Liver (tissue), 8 donors: ENCODE measurements at regions not wholly inside any gene's neighbourhood (a gene's known extent, or its start where the extent isn't known, plus 50 kb on each side); places are given as distances from the start of the nearest gene placed in this dataset.

Experiments used
- DNase-seq: peaks from one replicate; pipeline ENCODE4 v3.0.0-alpha.2; 2017; ENCODE audit warnings: low spot score
- H3K27ac ChIP-seq, 2 donors: one replicate each; pipeline ENCODE4 v1.7.0; 2013; ENCODE audit warnings: inconsistent platforms in 2 of 2, low read length in 2 of 2, control low read depth in 1 of 2, low read depth in 1 of 2, mild to moderate bottlenecking in 1 of 2
- H3K27me3 ChIP-seq, 4 donors: one replicate each; pipeline versions ENCODE4 v1.6.1 to v1.7.0; 2013; ENCODE audit warnings: low read length in 3 of 4, inconsistent platforms in 1 of 4, mild to moderate bottlenecking in 1 of 4, moderate library complexity in 1 of 4; ENCODE audit not compliant: control insufficient read depth in 4 of 4, insufficient read depth in 4 of 4
- H3K36me3 ChIP-seq, 4 donors: one replicate each; pipeline versions ENCODE4 v1.6.1 to v1.7.0; 2013; ENCODE audit warnings: low read length in 3 of 4, mild to moderate bottlenecking in 3 of 4, low read depth in 1 of 4, moderate library complexity in 1 of 4; ENCODE audit not compliant: control insufficient read depth in 4 of 4, insufficient read depth in 3 of 4
- H3K4me1 ChIP-seq, 4 donors: one replicate each; pipeline versions ENCODE4 v1.6.1 to v1.7.0; 2013; ENCODE audit warnings: low read length in 3 of 4, mild to moderate bottlenecking in 3 of 4, moderate library complexity in 1 of 4; ENCODE audit not compliant: control insufficient read depth in 4 of 4, insufficient read depth in 4 of 4
- H3K4me3 ChIP-seq, 3 donors: one replicate each; pipeline versions ENCODE4 v1.6.1 to v1.7.0; 2013; ENCODE audit warnings: low read length in 3 of 3, control low read depth in 1 of 3, low read depth in 1 of 3, mild to moderate bottlenecking in 1 of 3
- H3K9ac ChIP-seq, 2 donors: one replicate each; pipeline ENCODE4 v1.7.0; 2013; ENCODE audit warnings: low read length in 2 of 2, mild to moderate bottlenecking in 2 of 2, moderate library complexity in 2 of 2, control low read depth in 1 of 2, low read depth in 1 of 2
- H3K9me3 ChIP-seq, 4 donors: one replicate each; pipeline versions ENCODE4 v1.6.1 to v1.7.0; 2013; ENCODE audit warnings: low read length in 3 of 4; ENCODE audit not compliant: control insufficient read depth in 4 of 4
- ATF3 ChIP-seq: IDR thresholded peaks from 2 replicates; pipeline ENCODE4 v1.6.1; 2016; ENCODE audit warnings: antibody characterized with exemption
- CTCF ChIP-seq: fragments of 150-350 bp; IDR thresholded peaks from 2 replicates; pipeline ENCODE4 v1.5.1; 2017; ENCODE audit warnings: improper control_type of control experiment, low read depth, low read length; ENCODE audit not compliant: missing input control
- EGR1 ChIP-seq, 2 donors: IDR thresholded peaks; 2 replicates each; pipeline ENCODE4 v1.6.1; 2016 to 2018; ENCODE audit warnings: antibody characterized with exemption in 2 of 2, low read depth in 2 of 2
- FOXA1 ChIP-seq: IDR thresholded peaks from 2 replicates; pipeline ENCODE4 v1.6.1; 2016; ENCODE audit warnings: antibody characterized with exemption
- FOXA2 ChIP-seq: IDR thresholded peaks from 2 replicates; pipeline ENCODE4 v1.6.1; 2016; ENCODE audit warnings: antibody characterized with exemption
- GABPA ChIP-seq, 2 donors: IDR thresholded peaks in 1 of 2; conservative IDR thresholded peaks in 1 of 2; 2 replicates each; pipeline ENCODE4 v1.6.1; 2016; ENCODE audit warnings: antibody characterized with exemption in 2 of 2, mild to moderate bottlenecking in 1 of 2, moderate library complexity in 1 of 2
- HNF4A ChIP-seq, 2 donors: conservative IDR thresholded peaks; 2 replicates each; pipeline ENCODE4 v1.6.1; 2016; ENCODE audit warnings: antibody characterized with exemption in 2 of 2, mild to moderate bottlenecking in 2 of 2
- HNF4G ChIP-seq: IDR thresholded peaks from 2 replicates; pipeline ENCODE4 v1.6.1; 2016; ENCODE audit warnings: antibody characterized with exemption
- JUND ChIP-seq, 2 donors: IDR thresholded peaks; 2 replicates each; pipeline ENCODE4 v1.6.1; 2016; ENCODE audit warnings: antibody characterized with exemption in 2 of 2
- MAX ChIP-seq: IDR thresholded peaks from 2 replicates; pipeline ENCODE4 v1.6.1; 2016; ENCODE audit warnings: antibody characterized with exemption
- NR2F2 ChIP-seq: IDR thresholded peaks from 2 replicates; pipeline ENCODE4 v1.6.1; 2016; ENCODE audit warnings: antibody characterized with exemption
- RAD21 ChIP-seq, 2 donors: IDR thresholded peaks; 2 replicates each; pipeline ENCODE4 v1.6.1; 2016; ENCODE audit warnings: antibody characterized with exemption in 2 of 2, mild to moderate bottlenecking in 2 of 2
- REST ChIP-seq: IDR thresholded peaks from 2 replicates; pipeline ENCODE4 v1.6.1; 2016; ENCODE audit warnings: antibody characterized with exemption, mild to moderate bottlenecking
- RXRA ChIP-seq, 2 donors: IDR thresholded peaks; 2 replicates each; pipeline ENCODE4 v1.6.1; 2017 to 2018; ENCODE audit warnings: antibody characterized with exemption in 2 of 2, mild to moderate bottlenecking in 1 of 2
- SP1 ChIP-seq: IDR thresholded peaks from 2 replicates; pipeline ENCODE4 v1.6.1; 2018; ENCODE audit warnings: antibody characterized with exemption, mild to moderate bottlenecking
- TAF1 ChIP-seq: conservative IDR thresholded peaks from 2 replicates; pipeline ENCODE4 v1.6.1; 2016; ENCODE audit warnings: antibody characterized with exemption, mild to moderate bottlenecking
- YY1 ChIP-seq: IDR thresholded peaks from 2 replicates; pipeline ENCODE4 v1.6.1; 2016; ENCODE audit warnings: antibody characterized with exemption, mild to moderate bottlenecking
- ZBTB33 ChIP-seq: IDR thresholded peaks from 2 replicates; pipeline ENCODE4 v1.6.1; 2016; ENCODE audit warnings: antibody characterized with exemption
- WGBS: extraction: QIAGEN DNeasy Blood & Tissue Kit; methylation state at CpG from one replicate; pipeline ENCODE4 v1.1.7; 2013; 5-methylcytosine and 5-hydroxymethylcytosine counted together
- donor health status: healthy.
- donor health status: healthy.
- donor health status: healthy.
- donor health status: healthy.
- donor health status: healthy.

DNA sequence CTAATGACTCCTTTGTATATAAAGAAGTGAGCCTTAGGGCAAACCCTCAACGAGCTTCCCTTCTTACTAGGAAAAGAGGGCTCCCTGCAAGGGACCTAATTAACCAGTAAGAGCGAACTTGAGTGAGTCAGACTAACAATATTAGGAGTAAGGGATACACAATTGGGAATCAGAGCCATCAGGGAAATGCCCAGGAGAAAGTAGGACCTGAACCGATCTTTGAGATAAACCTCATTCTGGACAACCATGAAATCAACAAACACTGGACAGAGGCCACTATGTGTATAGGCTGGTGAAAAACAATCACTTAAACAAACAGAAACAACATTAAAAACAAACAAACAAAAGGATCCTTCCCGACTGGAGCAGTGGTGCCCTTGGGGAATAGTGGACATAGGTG is 120.8 kb downstream of the EDN1 start:
- Histone ChIP-seq H3K9me3 (no peaks in the 10 kb centered on the region), H3K36me3 (no peaks in the 10 kb centered on the region), H3K4me1 (no peaks in the 10 kb centered on the region), H3K27ac (no peak overlapping the region), H3K27me3 (no peaks in the 10 kb centered on the region), H3K9ac (no peak overlapping the region), H3K4me3 (no peak overlapping the region)
- no peak for DNase-seq
- TF ChIP-seq GABPA (IDR thresholded peaks at IDR 0.05 in 1 of 2, conservative IDR thresholded peaks at IDR 0.05 in 1 of 2), result no peak
- TF ChIP-seq HNF4G, result no peak
- no peak for TF ChIP-seq RXRA (IDR thresholded peaks at IDR 0.05)
- TF ChIP-seq REST, result no peak
- no peak for TF ChIP-seq TAF1
- no peak for TF ChIP-seq YY1
- no peak for TF ChIP-seq JUND (IDR thresholded peaks at IDR 0.05)
- no peak for TF ChIP-seq NR2F2
- no peak for TF ChIP-seq SP1
- no peak for TF ChIP-seq RAD21 (IDR thresholded peaks at IDR 0.05)
- TF ChIP-seq HNF4A (conservative IDR thresholded peaks at IDR 0.05), result no peak
- TF ChIP-seq EGR1 (IDR thresholded peaks at IDR 0.05; ENCODE audit: low read depth in 2 of 2), result no peak
- no peak for TF ChIP-seq CTCF
- TF ChIP-seq ATF3, result no peak
- WGBS, result 63% methylated on average over 4 of the region's 4 CpGs

GRCh38 chr6:12414096-12414675 is 124.0 kb downstream of the EDN1 start:
- no peaks in the 10 kb centered on the region for H3K27me3 ChIP-seq
- H3K4me3 ChIP-seq, result no peak overlapping the region
- H3K27ac ChIP-seq, result no peak overlapping the region
- H3K36me3 ChIP-seq, result no peaks in the 10 kb centered on the region
- H3K4me1 ChIP-seq, result no peaks in the 10 kb centered on the region
- TF ChIP-seq RAD21 (IDR thresholded peaks at IDR 0.05) (no peak), SP1 (no peak), ATF3 (no peak), REST (no peak), HNF4A (conservative IDR thresholded peaks at IDR 0.05) (no peak), MAX (no peak), FOXA1 (no peak), EGR1 (IDR thresholded peaks at IDR 0.05; ENCODE audit: low read depth in 2 of 2) (no peak), HNF4G (no peak), GABPA (IDR thresholded peaks at IDR 0.05 in 1 of 2, conservative IDR thresholded peaks at IDR 0.05 in 1 of 2) (no peak), NR2F2 (no peak), FOXA2 (no peak), ZBTB33 (no peak)
- H3K9ac ChIP-seq, result no peak overlapping the region
- WGBS, result 96% methylated on average over 4 of the region's 4 CpGs
- DNase-seq, result no peak
- no peaks in the 10 kb centered on the region for H3K9me3 ChIP-seq
